PFSK-1 (cell line): ENCODE measurements at regions not wholly inside any gene's neighbourhood (a gene's known extent, or its start where the extent isn't known, plus 50 kb on each side); places are given as distances from the start of the nearest gene placed in this dataset.

Source experiments
- POLR2AphosphoS5 ChIP-seq: IDR thresholded peaks from 2 replicates; pipeline ENCODE4 v1.6.1; 2012; ENCODE audit warnings: low read depth, mild to moderate bottlenecking, control low read depth, low read length, moderate library complexity
- REST ChIP-seq, 2 experiments: IDR thresholded peaks; 2 replicates each; pipeline versions ENCODE4 v1.6.1 to v1.8.0; 2011 to 2012; ENCODE audit warnings: low read depth in 2 of 2, low read length in 2 of 2, control low read depth in 1 of 2, inconsistent platforms in 1 of 2, mild to moderate bottlenecking in 1 of 2, moderate library complexity in 1 of 2; ENCODE audit not compliant: insufficient read depth in 1 of 2
- SIN3A ChIP-seq: IDR thresholded peaks from 2 replicates; pipeline ENCODE4 v1.6.1; 2012; ENCODE audit warnings: mild to moderate bottlenecking, low read length, moderate library complexity, borderline replicate concordance; ENCODE audit not compliant: insufficient read depth
- TAF1 ChIP-seq: IDR thresholded peaks from 2 replicates; pipeline ENCODE4 v1.6.1; 2012; ENCODE audit warnings: low read length, control low read depth, borderline replicate concordance; ENCODE audit not compliant: insufficient read depth

DNA sequence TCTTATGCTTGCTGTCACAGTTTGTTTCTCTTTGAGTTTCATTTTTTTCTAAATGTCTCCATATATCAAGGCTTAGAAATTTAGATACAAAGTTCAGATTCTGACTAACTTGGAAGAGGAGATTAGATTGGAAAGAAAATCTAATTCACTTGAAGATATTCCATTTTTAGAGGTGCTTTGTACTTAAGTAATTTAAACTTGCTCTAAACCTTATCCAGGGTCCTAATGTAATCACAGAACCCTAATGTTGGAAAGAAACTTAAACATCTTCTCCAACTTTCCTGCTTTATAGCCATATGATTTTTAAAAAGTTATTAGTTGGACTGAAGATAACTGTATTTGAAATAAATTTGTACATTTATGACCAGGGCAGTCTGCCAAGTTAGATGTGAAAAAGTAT lies 81.1 kb upstream of the ARHGEF3 start:
- TF ChIP-seq POLR2AphosphoS5 (no peak), REST (IDR thresholded peaks at IDR 0.05; ENCODE audit: insufficient read depth in 1 of 2, low read depth in 2 of 2, low read length in 2 of 2) (no peak), SIN3A (no peak), TAF1 (no peak)
